Urinary bladder (tissue), 3 donors: ENCODE measurements at regions not wholly inside any gene's neighbourhood (a gene's known extent, or its start where the extent isn't known, plus 50 kb on each side); places are given as distances from the start of the nearest gene placed in this dataset.
"Not testable (repeated sequence)": the region's sequence is repeated elsewhere in the genome, so short reads cannot be mapped to it uniquely, and the experiment has no call there.

ENCODE experiments used
- DNase-seq: peaks from one replicate; pipeline ENCODE4 v3.0.0-alpha.2; 2015; ENCODE audit errors: extremely low spot score
- H3K27ac ChIP-seq: one replicate; pipeline ENCODE4 v1.5.1; 2013; ENCODE audit warnings: low read depth, mild to moderate bottlenecking, moderate library complexity
- H3K36me3 ChIP-seq: one replicate; pipeline ENCODE4 v1.6.1; 2013; ENCODE audit warnings: mild to moderate bottlenecking, moderate library complexity; ENCODE audit not compliant: insufficient read depth
- H3K4me1 ChIP-seq: one replicate; pipeline ENCODE4 v1.6.1; 2013; ENCODE audit warnings: mild to moderate bottlenecking, moderate library complexity; ENCODE audit not compliant: insufficient read depth
- H3K4me3 ChIP-seq: one replicate; pipeline ENCODE4 v1.5.1; 2013; ENCODE audit warnings: low read depth, low read length
- WGBS: extraction: QIAGEN DNeasy Blood & Tissue Kit; methylation state at CpG from one replicate; pipeline ENCODE4 v1.1.7; 2013; 5-methylcytosine and 5-hydroxymethylcytosine counted together
- donor health status: healthy with polysubstance abuse.
- donor health status: healthy.

DNA sequence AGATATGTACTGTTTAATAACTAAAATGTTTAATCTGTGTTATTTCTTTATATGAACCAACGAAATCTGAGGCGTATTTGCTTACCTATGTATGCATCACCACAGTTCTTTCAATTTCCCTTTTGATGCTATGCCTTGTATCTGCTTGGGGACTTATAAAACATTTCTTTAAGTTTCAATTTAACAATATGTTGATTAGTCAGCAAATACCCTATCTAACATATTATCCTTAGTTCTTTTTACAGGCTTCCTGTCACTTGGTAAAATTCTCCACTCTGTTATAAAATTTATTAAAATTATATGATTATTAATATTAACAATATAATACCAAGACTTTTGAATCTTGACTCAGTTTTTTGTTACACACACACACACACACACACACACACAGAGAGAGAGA is 174.3 kb downstream of the CPS1 start:
- H3K27ac ChIP-seq = no peak overlapping the region
- no peaks in the 10 kb centered on the region for H3K4me1 ChIP-seq
- no peak overlapping the region for H3K4me3 ChIP-seq
- no peaks in the 10 kb centered on the region for H3K36me3 ChIP-seq
- DNase-seq = no peak
- WGBS = 90% methylated on average over 2 of the region's 2 CpGs

DNA sequence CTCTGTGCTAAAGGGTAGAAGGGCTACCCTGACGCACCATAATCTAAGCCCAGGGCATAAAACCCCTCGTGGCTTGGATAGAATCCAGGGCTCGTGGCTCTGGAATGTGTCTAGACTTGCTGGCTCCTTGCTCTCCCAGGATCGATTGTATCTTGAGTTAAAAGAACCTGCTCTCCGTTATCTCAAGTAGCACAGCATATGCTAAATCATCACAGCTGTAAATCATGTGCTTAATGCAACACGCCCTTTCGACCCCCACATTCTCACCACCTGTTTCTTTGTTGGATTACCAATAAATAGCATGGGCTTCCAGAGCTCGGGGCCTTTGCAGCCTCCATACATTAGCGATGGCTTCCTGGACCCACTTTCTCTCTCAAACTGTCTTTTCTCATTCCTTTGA is 190.4 kb downstream of the CPS1 start:
- 21% methylated on average over 9 of the region's 9 CpGs for WGBS
- H3K4me1 ChIP-seq, H3K4me3 ChIP-seq, DNase-seq, H3K27ac ChIP-seq, H3K36me3 ChIP-seq: not testable (repeated sequence)

DNA sequence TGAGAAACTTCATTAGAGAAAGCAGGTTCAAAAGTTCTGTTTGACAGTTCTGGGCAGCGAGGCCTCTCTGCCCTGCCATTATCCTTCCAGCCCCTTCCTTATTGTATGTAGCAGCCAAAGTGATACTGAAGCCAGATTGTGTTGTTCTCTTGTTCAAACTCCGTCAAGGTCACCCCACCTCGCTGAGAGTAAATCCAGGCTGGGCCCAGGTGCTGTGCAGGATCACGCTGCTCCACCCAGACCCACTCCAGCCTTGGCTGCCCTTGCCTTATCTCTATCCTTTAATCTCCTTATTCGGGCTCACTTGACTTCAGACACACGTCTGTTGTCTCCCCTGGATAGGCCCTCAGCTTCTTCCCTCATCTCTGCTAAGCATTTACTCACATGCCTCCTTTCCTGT is 196.1 kb downstream of the CPS1 start:
- Histone ChIP-seq H3K36me3 (no peaks in the 10 kb centered on the region), H3K27ac (no peak overlapping the region), H3K4me1 (no peaks in the 10 kb centered on the region), H3K4me3 (no peak overlapping the region)
- WGBS = 49% methylated on average over 6 of the region's 6 CpGs
- no peak for DNase-seq

DNA sequence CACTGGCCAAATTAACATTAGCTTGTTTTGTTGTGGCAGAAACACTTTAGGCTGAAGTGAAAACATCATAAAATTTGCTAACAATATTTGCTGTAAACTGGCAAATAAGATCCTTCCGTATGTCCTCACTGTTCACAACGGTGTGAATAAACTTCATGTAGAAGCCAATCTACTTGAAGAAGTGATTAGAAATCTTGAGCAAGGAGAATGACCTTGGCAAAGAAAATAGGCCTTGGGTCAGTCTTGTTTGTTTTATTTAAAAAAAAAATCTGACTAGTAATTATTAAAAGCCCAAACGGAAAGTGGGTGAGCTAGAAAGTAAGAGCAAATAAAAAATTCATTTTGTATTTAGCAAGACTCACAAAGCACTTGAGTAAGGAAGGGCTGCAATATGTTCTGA is 197.0 kb downstream of the CPS1 start:
- DNase-seq = no peak
- H3K27ac ChIP-seq = no peak overlapping the region
- WGBS = 75% methylated on average over 3 of the region's 3 CpGs
- no peaks in the 10 kb centered on the region for H3K36me3 ChIP-seq
- no peak overlapping the region for H3K4me3 ChIP-seq
- H3K4me1 ChIP-seq = no peaks in the 10 kb centered on the region

DNA sequence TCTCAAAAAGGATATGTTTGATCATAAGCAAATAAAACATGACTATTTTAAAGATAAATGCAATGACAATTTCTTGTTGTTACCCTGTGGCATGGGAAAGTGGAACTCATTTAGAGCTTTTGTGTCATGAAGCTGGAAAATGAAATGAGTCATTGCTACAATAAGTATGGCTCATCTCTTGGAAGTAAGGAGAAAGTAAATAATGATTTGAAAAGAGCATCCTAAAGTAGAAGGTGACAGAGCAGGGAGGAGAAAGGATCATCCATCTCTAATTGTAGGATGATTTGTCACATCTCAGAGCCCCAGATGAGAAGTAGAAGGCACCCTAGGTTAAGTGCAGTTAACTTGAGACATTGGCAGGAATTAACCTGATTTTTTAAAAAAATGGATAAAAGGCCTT is 200.5 kb downstream of the CPS1 start:
- H3K4me1 ChIP-seq = no peaks in the 10 kb centered on the region
- no peaks in the 10 kb centered on the region for H3K36me3 ChIP-seq
- DNase-seq = no peak
- H3K4me3 ChIP-seq = no peak overlapping the region
- H3K27ac ChIP-seq = no peak overlapping the region

DNA sequence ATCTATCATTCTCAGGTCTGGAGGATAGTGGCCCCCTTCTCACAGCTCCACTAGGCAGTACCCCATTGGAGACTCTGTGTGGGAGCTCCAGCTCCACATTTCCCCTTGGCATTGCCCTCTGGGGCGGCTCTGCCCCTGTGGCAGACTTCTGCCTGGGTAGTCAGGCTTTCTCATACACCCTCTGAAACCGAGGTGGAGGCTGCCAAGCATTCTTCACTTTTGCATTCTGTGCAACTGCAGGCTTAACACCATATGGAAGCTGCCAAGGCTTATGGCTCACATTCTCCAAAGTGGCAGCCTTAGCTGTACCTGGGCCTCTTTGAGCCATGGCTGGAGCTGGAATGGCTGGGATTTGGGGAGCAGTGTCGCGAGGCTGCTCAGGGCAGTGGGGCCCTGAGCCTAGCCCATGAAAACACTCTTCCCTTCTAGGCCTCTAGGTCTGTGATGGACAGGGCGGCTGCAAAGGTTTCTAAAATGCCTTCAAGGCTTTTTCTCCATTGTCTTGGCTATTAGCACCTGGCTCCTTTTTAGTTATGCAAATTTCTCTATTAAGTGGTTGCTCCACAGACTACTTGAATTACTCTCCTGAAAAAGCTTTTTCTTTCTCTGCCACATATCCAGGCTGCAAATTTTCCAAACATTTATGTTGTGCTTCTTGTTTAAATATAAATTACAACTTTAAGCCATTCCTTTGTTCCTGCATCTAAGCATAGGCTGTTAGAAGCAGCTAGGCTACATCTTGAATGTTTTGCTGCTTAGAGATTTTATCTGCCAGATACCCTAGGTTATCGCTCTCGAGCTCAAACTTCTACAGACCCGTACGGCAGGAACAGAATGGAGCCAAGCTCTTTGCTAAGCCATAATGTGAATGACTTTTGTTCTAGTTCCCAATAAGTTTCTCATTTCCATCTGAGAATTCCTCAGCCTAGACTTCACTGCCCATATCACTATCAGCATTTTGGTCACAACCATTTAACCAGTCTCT is 206.5 kb downstream of the CPS1 start:
- WGBS = 68% methylated on average over 9 of the region's 9 CpGs
- H3K4me1 ChIP-seq = no peaks in the 10 kb centered on the region
- no peaks in the 10 kb centered on the region for H3K36me3 ChIP-seq
- no peak for DNase-seq
- H3K27ac ChIP-seq = no peak overlapping the region
- H3K4me3 ChIP-seq = no peak overlapping the region

DNA sequence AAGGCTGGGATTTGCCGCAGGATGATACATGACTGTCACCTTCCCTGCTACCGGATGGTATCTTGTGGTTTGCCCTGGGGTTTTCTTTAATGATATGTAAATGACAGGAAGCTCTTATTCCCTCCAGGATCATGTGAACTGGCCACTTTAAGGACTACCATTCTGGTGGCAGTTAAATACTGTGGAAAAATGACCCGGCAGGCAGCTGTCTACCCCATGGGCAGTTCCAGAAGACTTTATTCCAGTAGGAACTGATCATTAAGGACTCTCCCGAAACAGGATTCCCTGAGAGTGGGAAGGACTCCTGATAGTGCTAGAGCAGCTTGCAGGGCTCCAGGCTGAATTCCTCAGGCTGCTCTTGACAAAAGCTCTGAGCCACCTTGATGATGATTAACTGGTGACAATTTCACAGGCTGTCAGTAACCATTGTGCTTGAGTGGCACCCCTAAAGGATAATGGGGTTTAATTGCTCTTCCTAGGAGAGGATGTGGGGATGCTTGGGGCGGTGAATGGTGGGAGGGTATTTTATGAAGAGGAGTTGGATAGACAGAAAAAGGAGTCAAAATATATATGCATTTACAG is 212.0 kb downstream of the CPS1 start:
- Histone ChIP-seq H3K36me3 (no peaks in the 10 kb centered on the region), H3K4me1 (no peaks in the 10 kb centered on the region), H3K4me3 (no peak overlapping the region), H3K27ac (no peak overlapping the region)
- DNase-seq = no peak
- WGBS = 77% methylated on average over 5 of the region's 5 CpGs

DNA sequence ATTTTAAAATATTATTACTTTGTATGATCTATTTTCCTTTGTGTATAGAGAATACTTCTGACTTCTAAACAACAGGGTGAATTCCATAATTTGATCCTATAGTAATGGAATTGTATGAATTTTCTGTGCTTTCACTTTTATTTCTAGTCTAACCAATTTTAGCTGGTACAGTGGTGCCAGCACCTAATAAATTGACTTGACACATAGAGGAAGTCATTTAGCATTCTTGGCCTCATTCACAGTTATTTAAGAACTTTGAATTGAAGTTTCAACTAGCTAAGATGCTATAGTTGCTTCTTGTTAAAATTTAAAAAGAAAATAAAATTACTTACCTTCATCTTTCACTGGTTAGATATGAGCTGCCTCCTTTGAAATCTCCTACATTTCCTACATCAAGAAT is 220.4 kb downstream of the CPS1 start:
- DNase-seq = no peak

DNA sequence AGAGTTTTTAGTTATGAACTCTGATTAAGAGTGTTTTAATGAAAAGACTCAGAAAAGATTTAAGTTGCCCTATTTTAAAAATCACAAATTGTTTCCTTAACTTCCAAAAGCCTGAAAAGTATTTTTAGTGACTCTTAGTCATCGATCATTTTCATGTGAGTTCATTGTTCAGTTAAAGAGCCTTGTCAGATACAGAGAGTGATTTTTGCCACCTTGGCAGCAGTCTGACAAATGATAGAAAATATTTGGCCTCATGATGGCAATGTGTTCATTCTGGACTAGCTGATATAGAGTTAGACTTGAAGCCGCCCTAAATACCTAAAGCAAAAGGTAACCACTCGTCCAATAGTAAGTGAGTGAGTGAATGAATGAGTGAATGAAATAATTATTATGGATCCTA is 225.8 kb downstream of the CPS1 start:
- H3K4me3 ChIP-seq = no peak overlapping the region
- 81% methylated on average over 3 of the region's 3 CpGs for WGBS

More for the DNA sequence above, 220.4 kb downstream of the CPS1 start:
- Histone ChIP-seq H3K36me3 (no peaks in the 10 kb centered on the region), H3K4me3 (no peak overlapping the region), H3K4me1 (no peaks in the 10 kb centered on the region), H3K27ac (no peak overlapping the region)

DNA sequence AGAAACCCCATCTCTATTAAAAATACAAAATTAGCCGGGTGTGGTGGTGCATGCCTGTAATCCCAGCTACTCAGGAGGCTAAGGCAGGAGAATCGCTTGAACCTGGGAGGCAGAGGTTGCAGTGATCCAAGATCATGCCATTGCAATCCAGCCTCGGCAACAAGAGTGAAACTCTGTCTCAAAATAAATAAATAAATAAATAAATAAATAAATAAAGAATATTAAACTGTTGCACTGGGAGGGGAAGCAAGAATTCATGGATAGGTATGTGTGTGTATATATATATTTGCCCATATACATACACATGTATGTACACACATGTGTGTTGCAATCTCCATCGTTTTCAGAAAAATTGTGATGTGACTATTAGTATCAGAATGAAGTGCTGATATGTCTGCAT is 231.4 kb downstream of the CPS1 start:
- WGBS = 91% methylated on average over 4 of the region's 4 CpGs
- H3K36me3 ChIP-seq, H3K4me1 ChIP-seq, DNase-seq, H3K4me3 ChIP-seq, H3K27ac ChIP-seq: not testable (repeated sequence)

More for the DNA sequence above, 225.8 kb downstream of the CPS1 start:
- no peak overlapping the region for H3K27ac ChIP-seq
- no peaks in the 10 kb centered on the region for H3K4me1 ChIP-seq
- no peaks in the 10 kb centered on the region for H3K36me3 ChIP-seq
- no peak for DNase-seq

DNA sequence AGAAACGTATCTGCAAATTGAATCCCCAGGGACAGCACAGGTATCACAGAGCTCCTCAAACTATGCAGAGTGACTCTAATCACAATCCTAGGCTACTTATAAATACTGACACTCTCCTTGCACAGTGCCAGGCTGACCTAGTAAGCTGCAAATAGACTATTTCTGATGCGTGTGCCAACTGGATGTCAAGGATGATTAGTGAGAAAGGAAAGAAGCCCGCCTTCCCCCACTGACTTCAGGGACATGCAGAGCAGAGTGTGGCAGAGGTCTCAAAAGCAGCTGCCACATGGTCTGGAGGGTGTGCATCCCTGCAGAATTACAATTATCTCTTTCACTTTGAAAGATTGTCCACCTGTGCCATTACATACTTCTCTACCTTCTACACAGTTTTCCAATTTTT is 235.6 kb downstream of the CPS1 start:
- WGBS = 61% methylated on average over 3 of the region's 3 CpGs
- Histone ChIP-seq H3K4me1 (no peaks in the 10 kb centered on the region), H3K36me3 (no peaks in the 10 kb centered on the region), H3K27ac (no peak overlapping the region), H3K4me3 (no peak overlapping the region)
- no peak for DNase-seq

DNA sequence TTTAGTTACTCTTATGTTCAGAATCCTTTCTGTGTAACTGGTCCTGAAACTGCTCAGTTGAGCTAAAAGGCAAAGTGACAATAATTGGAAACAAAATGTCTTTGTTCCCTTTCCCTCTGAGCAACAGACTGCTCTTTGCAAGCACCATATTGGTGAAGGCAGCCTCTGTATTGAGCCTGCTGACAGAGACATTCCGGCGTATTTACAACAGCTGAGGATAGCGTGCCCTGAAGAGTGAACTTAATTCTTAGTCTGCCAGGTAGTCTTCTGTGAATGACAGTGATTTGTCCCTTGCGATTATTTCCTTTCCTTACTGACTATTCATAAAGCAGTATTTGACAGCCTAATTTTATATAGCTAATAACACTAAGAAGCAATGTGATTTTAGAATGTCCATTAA is 239.1 kb downstream of the CPS1 start:
- no peak for DNase-seq
- WGBS = 88% methylated on average over 4 of the region's 4 CpGs
- H3K4me1 ChIP-seq = no peaks in the 10 kb centered on the region
- no peak overlapping the region for H3K27ac ChIP-seq
- no peak overlapping the region for H3K4me3 ChIP-seq
- no peaks in the 10 kb centered on the region for H3K36me3 ChIP-seq

DNA sequence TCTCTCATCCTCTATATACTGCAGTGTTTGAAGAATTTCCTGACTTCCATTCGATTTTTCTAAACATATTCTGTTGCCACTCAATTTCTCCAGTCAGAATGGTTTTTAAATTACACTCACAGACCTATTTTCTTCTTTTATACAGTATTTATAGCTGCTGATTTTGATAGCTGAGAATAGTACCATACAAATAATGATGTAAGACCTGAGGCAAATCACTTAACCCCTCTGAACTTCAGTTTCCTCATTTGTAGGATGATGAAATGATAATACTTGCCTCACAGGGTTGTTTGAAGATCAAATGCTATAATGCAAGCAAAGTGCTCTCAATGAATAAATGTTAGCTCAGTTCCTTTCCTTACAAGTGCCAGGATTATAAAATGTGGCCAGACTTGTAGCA is 241.8 kb downstream of the CPS1 start:
- Histone ChIP-seq H3K36me3 (no peaks in the 10 kb centered on the region), H3K4me1 (no peaks in the 10 kb centered on the region), H3K4me3 (no peak overlapping the region), H3K27ac (no peak overlapping the region)
- WGBS = 20% methylated on average over 1 of the region's 1 CpG
- no peak for DNase-seq

DNA sequence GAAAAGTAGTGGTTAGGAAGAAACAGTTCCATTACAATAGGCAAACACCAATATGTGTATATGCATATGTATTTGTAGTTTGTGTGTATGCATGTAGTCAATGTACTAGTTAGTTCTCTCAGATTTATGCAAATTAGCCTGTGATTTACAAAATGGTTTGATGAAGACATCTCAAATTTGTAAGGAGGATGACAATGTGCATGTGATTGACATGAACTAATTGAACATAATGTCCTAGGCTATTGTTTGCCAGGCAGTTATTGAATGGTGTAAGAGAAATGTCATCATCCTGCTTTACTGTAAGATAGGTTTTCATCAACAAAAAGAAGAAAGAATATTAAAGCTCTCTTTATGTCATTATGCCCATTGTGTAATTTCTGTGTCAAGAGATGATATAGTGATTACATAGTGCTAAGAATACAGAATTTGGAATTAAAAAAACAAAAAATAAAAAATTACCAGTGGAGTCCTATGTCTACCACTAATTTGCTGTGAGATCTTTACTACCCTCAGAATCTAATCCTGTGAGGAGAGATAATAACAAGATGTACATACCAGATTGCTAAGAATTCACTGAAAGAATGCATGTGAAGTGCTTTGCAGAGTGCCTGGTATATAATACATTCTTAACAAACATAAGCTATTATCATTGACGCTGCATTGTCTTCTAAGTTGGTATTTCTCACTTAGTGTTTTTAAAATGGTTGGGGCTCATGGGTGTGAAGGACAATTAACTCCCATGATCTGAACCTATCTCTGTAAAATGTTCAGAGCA is 258.0 kb downstream of the CPS1 start:
- 62% methylated on average over 1 of the region's 1 CpG for WGBS
- no peak overlapping the region for H3K27ac ChIP-seq
- H3K4me1 ChIP-seq = no peaks in the 10 kb centered on the region
- DNase-seq = no peak
- H3K4me3 ChIP-seq = no peak overlapping the region
- H3K36me3 ChIP-seq = no peaks in the 10 kb centered on the region
